ENCODE measurements at regions not wholly inside any gene's neighbourhood (a gene's known extent, or its start where the extent isn't known, plus 50 kb on each side); places are given as distances from the start of the nearest gene placed in this dataset.
"Not testable (repeated sequence)": the region's sequence is repeated elsewhere in the genome, so short reads cannot be mapped to it uniquely, and the experiment has no call there.

- DNase-seq, result no peak
Measured at GRCh38 chr6:169142538-169142844, 111.2 kb downstream of the THBS2 start.

DNA sequence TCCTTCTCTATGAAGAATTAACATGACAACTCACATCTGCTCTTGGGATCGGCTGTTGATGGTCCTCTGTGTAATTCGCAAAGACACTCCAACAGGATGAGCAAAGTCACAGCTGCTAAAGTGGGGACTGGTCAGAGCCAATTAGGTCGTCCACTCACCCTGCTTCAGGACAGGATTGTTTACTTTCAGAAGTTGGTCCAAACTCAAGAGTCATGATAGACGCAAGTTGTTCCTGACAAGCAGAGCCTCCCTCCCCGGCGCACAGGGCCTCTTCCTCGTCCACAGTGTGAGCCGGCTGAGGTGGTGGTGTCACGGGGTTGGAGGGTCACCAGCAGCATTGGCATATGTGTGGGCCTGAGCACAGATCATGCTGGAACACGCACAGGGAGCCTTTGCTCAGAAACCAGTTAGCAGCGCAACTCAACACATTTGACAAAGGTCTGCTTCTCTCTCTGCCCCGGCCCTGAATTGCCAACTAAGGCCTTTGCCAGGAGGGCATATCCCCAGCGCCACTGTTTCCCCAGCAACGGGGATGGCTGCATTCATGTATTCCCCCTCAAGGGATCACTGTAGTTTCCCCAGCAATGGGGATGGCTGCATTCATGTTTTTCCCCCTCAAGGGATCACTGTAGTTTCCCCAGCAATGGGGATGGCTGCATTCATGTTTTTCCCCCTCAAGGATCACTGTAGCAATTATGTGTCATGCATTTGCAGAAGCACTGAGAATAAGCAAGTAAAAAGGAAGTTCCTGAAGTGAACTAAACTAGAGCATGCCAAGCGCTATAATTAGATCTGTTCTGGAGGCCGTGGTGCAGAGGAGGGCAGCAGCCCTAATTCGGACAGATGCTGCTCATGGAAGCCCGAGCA, 111.7 kb downstream of the THBS2 start:
- no peak for DNase-seq

DNA sequence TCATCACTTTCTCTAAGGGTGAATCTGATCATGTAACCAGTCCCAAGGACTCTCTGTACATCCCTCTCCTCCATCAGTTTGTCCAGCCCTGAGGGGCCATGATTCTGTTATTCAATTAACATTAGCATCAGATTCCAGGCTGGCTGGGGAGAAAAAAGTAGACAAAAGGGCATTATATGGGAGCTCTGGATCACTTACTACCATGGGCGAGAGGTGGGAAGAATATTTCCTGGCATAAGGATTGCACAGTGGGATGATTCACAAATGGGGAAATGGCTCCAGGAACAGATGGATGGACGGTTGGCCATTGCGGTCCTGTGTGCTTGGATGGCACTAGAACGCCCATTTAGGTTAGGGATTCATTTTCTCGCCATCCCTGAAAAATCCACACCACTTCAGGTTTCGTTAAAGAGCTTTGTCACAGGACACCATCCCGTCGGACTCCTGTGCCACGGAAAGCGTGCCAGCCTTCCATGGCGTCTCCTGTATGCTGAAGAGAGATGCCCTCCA, 112.6 kb downstream of the THBS2 start:
- no peak for DNase-seq

DNA sequence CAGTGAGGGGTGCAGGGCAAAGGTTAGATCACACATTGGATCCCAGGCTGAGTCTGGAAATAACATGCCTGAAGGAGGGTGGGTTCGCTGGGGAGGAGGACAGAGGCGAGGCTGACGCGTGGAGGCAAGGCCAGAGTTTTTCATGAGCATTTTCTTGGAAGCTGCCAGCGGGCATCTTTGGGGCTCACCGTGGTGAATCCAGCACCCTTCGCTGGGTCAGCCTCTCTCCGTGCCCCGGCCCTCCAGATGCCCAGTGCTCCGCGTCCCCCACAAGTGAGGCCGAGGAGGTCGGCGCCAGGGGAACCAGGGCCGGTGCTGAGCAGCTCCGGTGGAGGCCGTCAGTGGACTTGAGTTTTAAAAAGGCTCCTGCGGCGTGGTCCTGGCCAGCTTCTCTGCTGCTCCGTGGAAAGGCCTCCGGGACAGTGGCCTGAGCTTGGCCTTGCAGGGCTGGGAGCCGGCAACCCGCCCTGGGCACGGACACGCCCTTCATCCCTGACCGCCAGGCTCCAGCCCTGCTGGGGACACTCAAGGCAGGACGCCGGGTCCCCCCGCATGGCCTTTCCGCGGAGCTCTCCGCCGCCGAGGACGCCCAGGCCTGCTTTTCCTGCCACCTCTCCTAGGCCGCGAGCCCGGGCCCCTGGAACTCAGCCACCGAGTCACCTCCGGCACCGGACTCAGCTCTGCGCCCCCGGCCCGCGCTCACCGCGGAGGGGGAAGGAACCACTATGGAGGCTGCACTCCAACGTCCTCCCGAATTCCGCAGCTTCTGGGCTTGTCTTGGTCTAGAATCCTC, 114.3 kb downstream of the THBS2 start:
- no peak for DNase-seq

GRCh38 chr6:169132352-169132940, 121.2 kb downstream of the THBS2 start:
- DNase-seq, result no peak

- DNase-seq, result no peak
Measured at GRCh38 chr6:169131390-169131789, 122.3 kb downstream of the THBS2 start.

GRCh38 chr6:169130113-169130512, 123.5 kb downstream of the THBS2 start:
- DNase-seq, result no peak

DNA sequence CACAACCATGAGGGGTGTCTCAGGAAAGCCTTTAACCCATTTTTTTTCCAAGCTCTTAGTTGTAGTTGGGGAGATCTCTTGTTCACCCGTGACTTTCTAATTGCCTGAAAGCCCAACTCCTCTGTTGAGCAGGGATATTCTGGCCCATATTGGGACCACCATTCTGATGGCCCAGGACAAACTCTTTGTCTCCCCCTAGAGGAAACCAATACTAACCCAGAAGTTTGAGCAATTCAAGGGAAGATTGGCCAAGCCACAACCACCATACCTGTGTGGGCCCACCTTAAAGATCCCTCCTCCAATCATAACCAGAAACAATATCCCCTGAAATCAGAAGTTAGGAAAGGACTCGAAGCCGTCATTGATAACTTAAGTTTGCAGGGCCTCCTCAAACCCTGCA, 132.6 kb downstream of the THBS2 start:
- no peak for DNase-seq

DNA sequence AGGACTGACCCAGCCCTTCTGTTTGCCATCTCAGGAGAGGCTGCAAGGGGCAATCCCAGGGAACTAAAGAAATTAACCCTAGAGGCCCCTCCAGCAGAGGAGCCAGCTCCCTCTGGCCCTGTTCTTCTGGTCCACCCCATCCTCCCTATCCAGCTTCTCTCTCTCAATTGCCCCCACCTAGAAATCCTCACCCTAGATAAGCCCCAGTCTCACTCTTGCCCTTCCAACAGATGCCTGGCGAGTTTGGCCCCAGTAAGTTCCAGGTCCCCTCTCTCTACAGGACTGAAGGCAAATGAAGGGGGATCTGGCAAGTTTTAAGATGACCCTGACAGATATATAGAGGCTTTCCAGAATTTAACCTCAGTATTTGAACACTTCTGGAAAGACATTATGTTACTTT, 134.0 kb downstream of the THBS2 start:
- no peak for DNase-seq

DNA sequence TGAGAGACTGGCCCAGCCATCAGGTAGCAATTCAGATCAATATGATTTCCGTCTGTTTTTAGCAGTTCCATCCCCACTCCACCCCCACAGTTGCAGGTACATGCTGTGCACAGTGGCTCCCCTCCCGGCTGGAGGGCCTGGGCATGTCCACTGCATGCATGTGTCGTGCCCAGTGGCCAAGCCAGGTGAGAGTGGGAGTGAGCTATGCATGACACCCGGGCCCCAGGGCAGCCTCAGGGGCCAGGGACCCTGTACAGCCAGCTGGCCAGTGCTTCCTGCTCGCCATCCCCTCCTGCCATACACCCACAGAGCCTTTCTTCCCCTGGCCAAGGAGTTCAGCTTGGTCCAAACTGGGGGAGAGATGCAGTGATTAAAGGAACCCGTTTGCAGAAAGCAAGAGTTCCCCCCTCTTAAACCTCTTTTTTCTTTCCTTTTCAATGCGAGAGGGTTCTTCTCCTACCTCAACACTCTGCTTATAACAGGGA, 135.3 kb downstream of the THBS2 start:
- no peak for DNase-seq

GRCh38 chr6:169117663-169118062, 136.0 kb downstream of the THBS2 start:
- DNase-seq, result no peak

- DNase-seq, result no peak
Measured at GRCh38 chr6:169115632-169116031, 138.0 kb downstream of the THBS2 start.

- not testable (repeated sequence) for DNase-seq
Measured at GRCh38 chr6:169114632-169115031, 139.0 kb downstream of the THBS2 start.

DNA sequence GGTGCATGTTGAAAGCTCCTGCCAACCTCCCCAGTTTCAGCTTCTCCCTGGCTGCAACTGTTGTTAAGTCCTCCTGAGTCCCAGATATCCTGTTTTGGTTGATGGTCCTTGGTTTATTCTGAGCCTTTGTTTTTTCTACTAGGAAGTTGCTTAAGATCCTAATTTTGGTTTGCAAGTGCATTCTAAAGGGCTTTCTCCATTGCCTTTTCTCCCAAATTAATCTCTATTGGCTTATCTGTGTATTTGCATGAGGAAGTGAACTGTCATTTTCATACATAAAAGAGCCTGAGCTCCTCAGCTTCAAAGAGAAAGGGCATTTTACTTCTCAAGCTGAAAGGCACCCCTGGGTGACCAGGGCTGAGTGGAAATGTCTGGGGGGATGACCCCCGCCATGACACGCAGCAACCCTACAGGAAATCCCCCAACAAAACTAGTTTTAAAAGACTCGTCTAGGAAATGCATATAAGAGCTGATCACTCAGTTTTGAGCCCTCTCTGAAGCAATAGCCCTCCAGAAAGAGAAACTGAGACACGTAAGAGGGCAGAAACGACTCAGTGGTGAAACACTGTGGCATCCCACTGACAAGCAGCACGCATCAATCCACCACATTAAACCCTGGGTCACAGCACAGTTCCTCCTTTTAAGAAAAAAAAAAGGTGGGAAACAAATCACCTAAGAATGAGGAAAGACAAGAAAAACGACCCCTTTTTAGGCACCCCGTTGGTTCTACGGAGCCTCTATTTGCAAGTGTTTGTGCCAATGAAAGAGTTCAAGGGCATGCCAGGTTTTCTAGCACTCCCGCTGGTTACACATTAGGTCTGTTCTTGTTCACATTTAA, 140.9 kb downstream of the THBS2 start:
- DNase-seq, result no peak

GRCh38 chr6:169111203-169111602, 142.4 kb downstream of the THBS2 start:
- DNase-seq, result no peak

- DNase-seq, result no peak
Measured at GRCh38 chr6:169109411-169110220, 144.0 kb downstream of the THBS2 start.

GRCh38 chr6:169108753-169109152, 144.9 kb downstream of the THBS2 start:
- no peak for DNase-seq

DNA sequence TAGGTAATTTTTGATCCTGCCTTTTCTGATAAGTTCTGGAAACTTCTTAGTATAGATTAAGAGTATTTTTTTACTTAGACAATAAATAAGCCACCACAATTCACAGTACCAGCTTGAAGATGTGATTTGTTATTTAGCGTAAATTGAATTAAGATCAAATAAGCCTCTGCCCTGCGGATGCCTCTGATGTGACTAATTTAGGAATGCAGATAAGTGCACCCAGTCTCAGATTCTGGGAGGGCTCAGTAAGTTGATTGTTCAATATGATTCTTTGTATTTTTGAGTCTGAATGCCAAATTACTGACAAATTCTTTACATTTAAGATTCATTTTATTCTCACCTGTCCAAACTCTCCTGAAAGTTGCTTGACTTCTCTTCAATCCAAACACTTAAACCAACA, 147.5 kb downstream of the THBS2 start:
- no peak for DNase-seq

DNA sequence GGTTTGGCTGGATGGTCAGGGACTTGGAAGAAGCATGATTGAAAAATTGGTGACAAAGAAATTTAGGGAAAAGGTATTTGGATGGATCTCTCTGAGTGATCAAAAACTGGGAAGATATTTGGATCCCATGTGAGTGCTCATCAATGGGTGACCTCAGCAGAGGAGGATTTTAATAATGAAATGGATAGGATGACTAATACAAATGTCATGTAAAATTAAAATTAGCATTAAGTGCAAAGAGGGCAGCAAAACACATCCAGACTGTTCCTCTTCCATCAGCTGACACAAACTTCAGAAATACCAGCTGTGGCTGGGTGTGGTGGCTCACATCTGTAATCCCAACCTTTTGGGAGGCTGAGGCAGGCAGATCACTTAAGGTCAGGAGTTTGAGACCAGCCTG, 151.7 kb downstream of the THBS2 start:
- no peak for DNase-seq

DNA sequence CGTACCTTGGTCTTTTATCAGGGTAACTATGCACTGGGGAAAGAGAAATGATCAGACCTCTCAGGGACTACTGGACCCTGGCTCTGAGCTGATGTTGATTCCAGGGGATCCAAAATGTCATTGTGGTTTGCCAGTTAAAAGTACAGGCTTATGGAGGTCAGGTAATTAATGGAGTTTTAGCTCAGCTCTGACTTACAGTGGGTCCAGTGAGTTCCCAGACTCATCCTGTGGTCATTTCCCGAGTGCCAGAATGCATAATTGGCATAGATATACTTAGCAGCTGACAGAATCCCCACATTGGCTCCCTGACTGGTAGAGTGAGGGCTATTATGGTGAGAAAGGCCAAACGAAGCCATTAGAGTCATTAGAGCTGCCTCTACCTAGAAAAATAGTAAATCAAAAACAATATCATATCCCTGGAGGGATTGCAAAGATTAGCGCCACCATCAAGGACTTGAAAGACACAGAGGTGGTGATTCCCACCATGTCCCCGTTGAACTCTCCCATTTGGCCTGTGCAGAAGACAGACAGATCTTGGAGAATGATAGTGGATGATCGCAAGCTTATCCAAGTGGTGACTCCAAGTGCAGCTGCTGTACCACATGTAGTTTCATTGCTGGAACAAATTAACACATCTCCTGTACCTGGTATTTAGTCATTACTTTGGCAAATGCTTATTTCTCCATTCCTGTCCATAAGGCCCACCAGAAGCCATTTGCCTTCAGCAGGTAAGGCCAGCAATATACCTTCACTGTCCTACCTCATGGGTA, 152.4 kb downstream of the THBS2 start:
- DNase-seq, result no peak
